IMR-90 (cell line): ENCODE measurements at regions not wholly inside any gene's neighbourhood (a gene's known extent, or its start where the extent isn't known, plus 50 kb on each side); places are given as distances from the start of the nearest gene placed in this dataset.

Experiments
- ATAC-seq: fragments of 200-7000 bp; cut with Tn5 transposase; 2 replicates; pipeline ENCODE4 v1.9.1; 2020; ENCODE audit warnings: low read depth, mild to moderate bottlenecking, moderate library complexity
- BruUV-seq: library from RNA; stranded (reverse); fragments of 400-500 nt; replicated peaks from 2 replicates; lab custom pipeline; 2021; lab: Mats Ljungman, UMichigan
- CTCF ChIA-PET: fragments of 300-600 bp; formaldehyde crosslinking; extraction: SDS; loops from one replicate; lab custom pipeline; 2021; ENCODE audit warnings: antibody characterized with exemption; lab: Yijun Ruan, JAX
- POLR2A ChIA-PET: fragments of 300-600 bp; sonication (Branson Sonifier 250); formaldehyde crosslinking; loops from one replicate; lab custom pipeline; 2022; ENCODE audit warnings: antibody characterized with exemption; ENCODE audit not compliant: unreplicated experiment; lab: Charles Lee
- DNase-seq: peaks from one replicate; pipeline ENCODE4 v3.0.0; 2013
- H2AFZ ChIP-seq: replicated peaks from 2 replicates; pipeline ENCODE3; 2013; ENCODE audit warnings: low read length, mild to moderate bottlenecking; ENCODE audit not compliant: poor library complexity
- H2AK5ac ChIP-seq: 2 replicates; pipeline ENCODE4 v1.6.1; 2013; ENCODE audit warnings: low read depth, low read length, inconsistent platforms
- H2AK9ac ChIP-seq: replicated peaks from 2 replicates; pipeline ENCODE3; 2013; ENCODE audit warnings: mild to moderate bottlenecking, low read depth, low read length, moderate library complexity; ENCODE audit not compliant: poor library complexity
- H2BK120ac ChIP-seq: 2 replicates; pipeline ENCODE4 v1.6.1; 2013; ENCODE audit warnings: low read depth, low read length, inconsistent platforms
- H2BK15ac ChIP-seq: 3 replicates; pipeline ENCODE4 v1.6.1; 2013; ENCODE audit warnings: low read depth, low read length, inconsistent platforms
- H2BK20ac ChIP-seq: 2 replicates; pipeline ENCODE4 v1.6.1; 2013; ENCODE audit warnings: low read depth, mild to moderate bottlenecking, inconsistent platforms, low read length, moderate library complexity
- H2BK5ac ChIP-seq: 2 replicates; pipeline ENCODE4 v1.6.1; 2013; ENCODE audit warnings: mild to moderate bottlenecking, low read depth, low read length, inconsistent platforms; ENCODE audit not compliant: poor library complexity, severe bottlenecking
- H3K14ac ChIP-seq: replicated peaks from 2 replicates; pipeline ENCODE4 v1.6.1; 2013; ENCODE audit warnings: low read depth, low read length, inconsistent platforms
- H3K18ac ChIP-seq: 2 replicates; pipeline ENCODE4 v1.6.1; 2013; ENCODE audit warnings: low read depth, low read length, control low read depth
- H3K23ac ChIP-seq: 2 replicates; pipeline ENCODE4 v1.6.1; 2013; ENCODE audit warnings: low read depth, low read length, inconsistent platforms
- H3K27ac ChIP-seq: 2 replicates; pipeline ENCODE4 v1.5.1; 2013; ENCODE audit warnings: mild to moderate bottlenecking, control low read depth, low read length; ENCODE audit not compliant: insufficient read depth
- H3K27me3 ChIP-seq: 2 replicates; pipeline ENCODE4 v1.6.1; 2013; ENCODE audit warnings: low read length; ENCODE audit not compliant: control insufficient read depth, insufficient read depth
- H3K36me3 ChIP-seq: 2 replicates; pipeline ENCODE4 v1.6.1; 2013; ENCODE audit warnings: low read length, mixed read lengths; ENCODE audit not compliant: control insufficient read depth, insufficient read depth
- H3K4ac ChIP-seq: 2 replicates; pipeline ENCODE4 v1.6.1; 2013; ENCODE audit warnings: low read depth, low read length, inconsistent platforms
- H3K4me1 ChIP-seq: 2 replicates; pipeline ENCODE4 v1.6.1; 2013; ENCODE audit warnings: low read length, mixed read lengths; ENCODE audit not compliant: control insufficient read depth, insufficient read depth
- H3K4me2 ChIP-seq: 2 replicates; pipeline ENCODE4 v1.6.1; 2013; ENCODE audit warnings: low read depth, mild to moderate bottlenecking, control low read depth, low read length, moderate library complexity
- H3K4me3 ChIP-seq: 2 replicates; pipeline ENCODE4 v1.5.1; 2013; ENCODE audit warnings: low read depth, mild to moderate bottlenecking, control low read depth, low read length, moderate library complexity; ENCODE audit not compliant: insufficient read depth
- H3K56ac ChIP-seq: 2 replicates; pipeline ENCODE4 v1.6.1; 2013; ENCODE audit warnings: low read length, inconsistent platforms; ENCODE audit not compliant: insufficient read depth; ENCODE audit errors: extremely low read depth
- H3K79me1 ChIP-seq, 2 experiments: 2 replicates each; pipeline ENCODE4 v1.6.1; 2013; ENCODE audit warnings: low read length in 2 of 2, inconsistent platforms in 1 of 2, low read depth in 1 of 2
- H3K9ac ChIP-seq: 2 replicates; pipeline ENCODE4 v1.6.1; 2013; ENCODE audit warnings: low read depth, low read length, control low read depth
- H3K9me1 ChIP-seq: 2 replicates; pipeline ENCODE4 v1.6.1; 2013; ENCODE audit warnings: low read length, inconsistent platforms; ENCODE audit not compliant: insufficient read depth
- H3K9me3 ChIP-seq: 2 replicates; pipeline ENCODE4 v1.6.1; 2013; ENCODE audit warnings: low read length; ENCODE audit not compliant: control insufficient read depth, insufficient read depth
- H4K20me1 ChIP-seq: 2 replicates; pipeline ENCODE4 v1.6.1; 2013; ENCODE audit warnings: low read length, inconsistent platforms; ENCODE audit not compliant: insufficient read depth
- H4K5ac ChIP-seq: 2 replicates; pipeline ENCODE4 v1.6.1; 2013; ENCODE audit warnings: mild to moderate bottlenecking, low read depth, low read length, control low read depth
- H4K8ac ChIP-seq, 2 experiments: 2 replicates each; pipeline ENCODE4 v1.6.1; 2013; ENCODE audit warnings: low read depth in 2 of 2, low read length in 2 of 2, control low read depth in 1 of 2, inconsistent platforms in 1 of 2
- H4K91ac ChIP-seq: 2 replicates; pipeline ENCODE4 v1.6.1; 2013; ENCODE audit warnings: low read depth, low read length, inconsistent platforms; ENCODE audit not compliant: insufficient read depth
- MAFK ChIP-seq: IDR thresholded peaks from 2 replicates; pipeline ENCODE4 v1.6.1; 2012; ENCODE audit warnings: low read depth, low read length, improper control_type of control experiment
- NFE2L2 ChIP-seq: fragments of 150-350 bp; IDR thresholded peaks from 2 replicates; pipeline ENCODE4 v1.6.1; 2016; ENCODE audit warnings: low read depth, mild to moderate bottlenecking, low read length
- RAD21 ChIP-seq: IDR thresholded peaks from 2 replicates; pipeline ENCODE4 v1.6.1; 2012; ENCODE audit warnings: low read length, improper control_type of control experiment
- WGBS, 2 experiments: methylation state at CpG; one replicate each; pipeline versions ENCODE4 v1.1.5 to v1.1.7; 2013; ENCODE audit warnings: missing lambda C conversion rate in 2 of 2; ENCODE audit not compliant: insufficient read length in 1 of 2; ENCODE audit errors: extremely low coverage in 2 of 2; 5-methylcytosine and 5-hydroxymethylcytosine counted together
- dilution Hi-C: fragments of 300-500 bp; cut with HindIII; formaldehyde crosslinking; loops from one replicate; pipeline ENCODE4 v1.14.3; 2018; ENCODE audit warnings: low sequenced_read_pairs; ENCODE audit not compliant: unreplicated experiment
- in situ Hi-C: fragments of 300-500 bp; cut with MboI; formaldehyde crosslinking; loops from 3 replicates; pipeline ENCODE4 v1.14.3; 2019; ENCODE audit warnings: low sequenced_read_pairs, inconsistent platforms, mixed read lengths
- intact Hi-C: fragments of 100-400 bp; cut with micrococcal nuclease; formaldehyde crosslinking; loops from 2 replicates; pipeline ENCODE4 v1.10.0; 2022

GRCh38 chr2:193693758-193694157 lies 1499.0 kb upstream of the TMEFF2 start:
- ChIA-PET POLR2A (no interaction called here), CTCF (no interaction called here)
- H2BK120ac ChIP-seq = no peak overlapping the region
- no peak overlapping the region for H2BK20ac ChIP-seq
- ATAC-seq (no peak), DNase-seq (no peak)
- in situ Hi-C loops = no loop called here
- H3K9me1 ChIP-seq = no peaks in the 10 kb centered on the region
- no peaks in the 10 kb centered on the region for H3K36me3 ChIP-seq
- H3K4me1 ChIP-seq = no peaks in the 10 kb centered on the region
- H3K4ac ChIP-seq = no peak overlapping the region
- no peaks in the 10 kb centered on the region for H4K20me1 ChIP-seq
- H3K9ac ChIP-seq = no peak overlapping the region
- H3K14ac ChIP-seq = no peak overlapping the region
- no peaks in the 10 kb centered on the region for H3K79me1 ChIP-seq
- no peaks in the 10 kb centered on the region for H3K27me3 ChIP-seq
- H4K8ac ChIP-seq = no peak overlapping the region
- no peak overlapping the region for H3K4me2 ChIP-seq
- no peak overlapping the region for H4K5ac ChIP-seq
- BruUV-seq = no TSS peak
- H3K56ac ChIP-seq = no peak overlapping the region
- H3K23ac ChIP-seq = no peak overlapping the region
- H3K18ac ChIP-seq = no peak overlapping the region
- no peak overlapping the region for H2AK5ac ChIP-seq
- no peak overlapping the region for H2BK15ac ChIP-seq
- dilution Hi-C loops = no loop called here
- whole genome bisulfite sequencing, 2 experiments = no CpG with 5 or more reads among the region's 3 CpGs
- no peak overlapping the region for H2BK5ac ChIP-seq
- no peak overlapping the region for H3K4me3 ChIP-seq
- intact Hi-C loops = no loop called here
- no peak overlapping the region for H2AK9ac ChIP-seq
- no peaks in the 10 kb centered on the region for H3K9me3 ChIP-seq
- no peak overlapping the region for H4K91ac ChIP-seq
- no peak overlapping the region for H2AFZ ChIP-seq
- H3K27ac ChIP-seq = no peak overlapping the region
- TF ChIP-seq NFE2L2 (no peak), RAD21 (no peak), MAFK (no peak)
